Heart left ventricle (tissue), 13 donors: ENCODE measurements at regions not wholly inside any gene's neighbourhood (a gene's known extent, or its start where the extent isn't known, plus 50 kb on each side); places are given as distances from the start of the nearest gene placed in this dataset.

Source experiments
- CTCF ChIP-seq, 12 donors: fragments of 200-600 bp; sonication (generic) in 4 of 12; IDR thresholded peaks; one replicate each; pipeline versions ENCODE4 v1.5.0 to v1.8.0; 2018 to 2022; ENCODE audit warnings: antibody characterized with exemption in 12 of 12, mild to moderate bottlenecking in 5 of 12
- POLR2A ChIP-seq, 2 donors: fragments of 450-650 bp; IDR thresholded peaks; one replicate each; pipeline ENCODE4 v1.6.1; 2017; ENCODE audit warnings: antibody characterized with exemption in 2 of 2, mild to moderate bottlenecking in 2 of 2, moderate library complexity in 2 of 2
- donor health status: ischemic (EF 13 %, LVEDD 7.1; RV severe dilation, severe dysfunction).
- donor health status: DM: no; HTN: yes; CAD: no.
- donor health status: DM: no; HTN: no; CAD: no.
- donor health status: ischemic (EF 25% LVEDD 6.9; RV normal size, moderate dysfunction).
- donor health status: ischemic (EF 25% LVEDD 5.7; RV mildly dilated, moderate dysfunction).
- donor health status: ischemic (EF 35%, LVEDD 5.7; RV mildly dilated, moderate dysfunction).
- donor health status: nonischemic (EF 11% LVEDD 7.7; RV severe dilation, severe dysfunction).
- donor health status: DM: yes; HTN: yes; CAD: no.
- donor health status: PGD.
- donor health status: ischemic (EF 29% LVEDD 5.4; RV normal size, mild dysfunction).
- donor health status: nonischemic (EF 23%, LVEDD 6.1; RV moderate dilation, normal function).

DNA sequence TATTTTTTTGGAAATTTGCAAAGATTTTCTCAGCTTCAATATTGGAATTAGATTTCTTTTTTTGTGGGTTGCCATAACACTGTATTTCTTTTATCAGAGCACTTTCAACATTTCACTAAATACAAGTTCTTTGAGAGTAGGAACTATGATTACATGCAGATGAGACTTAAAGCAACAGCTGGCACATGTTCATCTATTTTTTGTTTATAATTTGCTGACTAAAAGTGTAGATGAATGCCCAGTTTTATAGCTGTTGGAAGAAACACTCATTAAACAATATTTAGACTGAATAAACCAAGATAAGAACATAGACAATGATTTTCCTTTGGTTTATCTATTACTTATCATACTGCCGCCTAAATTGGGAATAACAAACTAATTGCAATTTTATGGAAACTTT is 803.0 kb upstream of the KLHL1 start:
- TF ChIP-seq POLR2A (IDR thresholded peaks at IDR 0.05): no peak
- TF ChIP-seq CTCF (IDR thresholded peaks at IDR 0.05): no peak
